Activated CD8-positive, alpha-beta memory T cell treated with anti-CD3 and anti-CD28 coated beads for 1 hour (primary cell): ENCODE measurements at regions not wholly inside any gene's neighbourhood (a gene's known extent, or its start where the extent isn't known, plus 50 kb on each side); places are given as distances from the start of the nearest gene placed in this dataset.
"Not testable (repeated sequence)": the region's sequence is repeated elsewhere in the genome, so short reads cannot be mapped to it uniquely, and the experiment has no call there.

Source experiments
- DNase-seq, 2 donors: peaks; one replicate each; pipeline ENCODE4 v3.0.0-alpha.2; 2020; ENCODE audit warnings: low read depth in 1 of 2; ENCODE audit errors: extremely low read depth in 1 of 2

DNA sequence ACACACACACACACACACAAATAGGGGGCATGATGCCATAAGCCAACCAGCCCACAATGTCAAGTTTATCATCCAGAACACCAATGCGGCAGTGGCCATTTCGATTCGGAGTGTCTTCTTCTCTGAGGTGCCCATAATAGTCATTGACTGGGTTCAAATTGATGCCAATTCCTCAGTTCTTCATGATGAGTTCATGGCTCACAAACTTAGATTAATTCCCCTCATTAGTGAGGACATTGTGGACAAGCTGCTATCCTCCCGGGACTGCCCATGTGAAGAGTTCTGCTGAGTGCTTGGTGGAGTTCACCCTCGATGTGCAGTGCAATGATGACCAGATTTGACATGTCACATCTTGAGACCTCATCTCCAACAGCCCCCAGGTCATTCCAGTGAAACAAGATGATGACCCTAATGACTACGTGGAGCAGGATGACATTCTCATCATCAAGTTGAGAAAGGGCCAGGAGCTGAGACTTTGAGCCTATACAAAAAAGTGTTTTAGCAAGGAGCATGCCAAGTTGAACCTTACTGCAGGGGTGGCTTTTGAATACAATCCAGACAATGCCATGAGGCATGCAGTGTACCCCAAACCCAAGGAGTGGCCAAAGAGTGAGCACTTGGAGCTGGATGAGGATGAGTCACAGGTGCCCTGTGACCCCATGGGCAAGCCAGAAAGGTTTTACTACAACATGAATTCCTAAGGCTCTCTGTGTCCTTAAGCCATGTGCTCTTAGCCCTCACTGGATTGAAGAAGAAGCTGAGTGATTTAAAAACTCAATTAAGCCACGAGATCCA is 211.6 kb upstream of the SAMSN1 start:
- DNase-seq = no peak

DNA sequence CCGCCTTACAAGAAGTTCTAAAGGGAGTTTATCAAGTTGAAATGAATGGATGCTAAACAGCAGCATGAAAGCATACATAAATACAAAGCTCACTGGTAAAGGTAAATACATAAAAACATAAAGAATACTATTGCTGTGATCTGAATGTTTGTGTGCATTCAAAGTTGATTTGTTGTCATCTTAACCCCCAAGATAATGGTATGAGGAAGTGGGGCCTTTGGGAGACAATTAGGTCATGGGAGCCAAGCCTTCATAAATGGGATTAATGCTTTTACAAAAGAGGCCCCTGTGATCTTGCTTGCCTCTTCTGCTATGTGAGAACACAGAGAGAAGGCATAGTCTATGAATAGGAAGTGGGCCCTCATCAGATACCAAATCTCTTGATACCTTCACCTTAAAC is 209.0 kb upstream of the SAMSN1 start:
- DNase-seq = no peak

DNA sequence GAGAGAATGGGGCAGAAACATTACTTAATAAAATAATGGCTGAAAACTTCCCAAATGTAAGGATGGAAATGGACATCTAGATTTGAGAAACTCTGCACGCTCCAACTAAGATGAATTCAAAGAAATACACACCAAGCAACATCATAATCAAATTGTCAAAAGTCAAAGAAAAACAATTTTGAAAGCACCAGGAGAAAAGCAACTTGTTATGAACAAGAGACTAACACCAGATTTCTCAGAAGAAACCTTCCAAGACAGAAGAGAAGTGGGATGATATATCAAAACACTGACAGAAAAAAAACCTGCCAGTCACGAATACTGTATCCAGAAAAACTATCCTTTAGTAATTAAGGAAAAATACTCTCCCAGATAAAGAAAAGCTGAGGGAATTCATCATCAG is 208.6 kb upstream of the SAMSN1 start:
- no peak for DNase-seq

DNA sequence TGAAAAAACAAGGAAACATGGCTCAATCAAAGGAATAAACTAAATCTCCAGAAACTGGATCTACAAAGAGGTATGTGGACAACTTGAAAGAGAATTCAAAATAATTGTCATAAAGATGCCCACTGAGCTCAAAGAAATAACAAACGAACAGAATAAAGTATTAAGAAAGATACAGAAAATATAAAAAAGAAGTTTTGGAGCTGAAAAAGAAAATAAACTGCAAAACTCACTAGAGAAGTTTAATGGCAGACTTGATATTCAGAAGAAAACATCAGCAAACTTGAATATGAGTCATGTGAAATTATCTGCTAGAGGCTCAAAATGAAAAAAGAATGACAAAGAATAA is 208.1 kb upstream of the SAMSN1 start:
- DNase-seq = no peak

DNA sequence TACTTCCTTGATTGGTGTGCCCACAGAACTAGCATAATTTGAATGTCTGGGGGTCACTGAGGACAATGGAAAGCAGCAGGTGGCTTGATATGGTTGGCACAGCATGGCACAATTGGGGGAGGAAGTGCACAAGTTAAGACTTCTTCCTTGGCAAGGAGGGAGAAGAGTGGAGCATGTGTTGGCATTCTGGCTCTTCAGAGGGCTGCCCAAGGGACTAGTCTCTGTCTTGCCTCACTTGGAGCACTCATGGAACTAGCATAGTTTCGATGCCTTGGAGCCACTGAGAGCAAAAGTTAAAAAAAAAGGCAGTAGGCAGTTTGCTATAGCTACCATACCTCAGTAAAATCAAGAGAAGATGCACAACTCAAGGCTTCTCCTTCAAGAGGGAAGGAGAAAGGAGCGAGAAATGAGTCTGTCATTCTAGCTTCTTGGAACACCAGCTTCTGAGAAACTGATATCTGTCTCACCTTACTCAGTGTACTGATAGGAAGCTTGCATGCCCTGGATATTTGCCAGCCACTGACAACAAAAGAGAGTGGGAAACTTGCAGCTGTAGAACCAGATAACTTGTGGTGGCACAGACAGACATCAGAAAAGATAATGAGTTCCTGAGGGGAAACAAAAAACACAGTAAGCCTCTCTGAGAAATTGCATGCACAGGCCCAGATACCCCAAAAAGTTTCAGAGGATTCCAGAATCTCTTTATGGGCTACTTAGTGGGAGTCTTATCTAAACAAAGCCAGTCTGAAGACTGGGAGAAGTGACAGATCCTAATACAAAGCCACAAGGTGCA is 207.5 kb upstream of the SAMSN1 start:
- DNase-seq = no peak

DNA sequence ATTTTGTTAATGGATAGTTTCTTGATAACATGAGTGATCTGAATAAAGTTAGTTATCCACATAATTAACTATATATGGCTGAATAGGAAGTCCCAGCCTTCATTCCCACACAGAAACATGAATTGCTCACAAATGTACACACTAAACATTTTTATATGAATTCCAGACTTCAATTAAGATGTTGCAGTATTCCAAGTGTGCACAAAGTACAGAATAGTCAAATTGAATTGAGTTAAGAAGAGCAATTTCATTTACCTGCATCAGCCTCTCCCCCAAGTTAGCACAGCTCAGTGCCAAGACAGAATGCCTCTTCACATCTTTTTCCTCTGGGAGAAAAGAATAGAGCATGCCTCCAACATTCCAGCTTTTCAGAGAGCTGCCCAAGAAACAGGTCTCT is 207.0 kb upstream of the SAMSN1 start:
- DNase-seq = no peak

DNA sequence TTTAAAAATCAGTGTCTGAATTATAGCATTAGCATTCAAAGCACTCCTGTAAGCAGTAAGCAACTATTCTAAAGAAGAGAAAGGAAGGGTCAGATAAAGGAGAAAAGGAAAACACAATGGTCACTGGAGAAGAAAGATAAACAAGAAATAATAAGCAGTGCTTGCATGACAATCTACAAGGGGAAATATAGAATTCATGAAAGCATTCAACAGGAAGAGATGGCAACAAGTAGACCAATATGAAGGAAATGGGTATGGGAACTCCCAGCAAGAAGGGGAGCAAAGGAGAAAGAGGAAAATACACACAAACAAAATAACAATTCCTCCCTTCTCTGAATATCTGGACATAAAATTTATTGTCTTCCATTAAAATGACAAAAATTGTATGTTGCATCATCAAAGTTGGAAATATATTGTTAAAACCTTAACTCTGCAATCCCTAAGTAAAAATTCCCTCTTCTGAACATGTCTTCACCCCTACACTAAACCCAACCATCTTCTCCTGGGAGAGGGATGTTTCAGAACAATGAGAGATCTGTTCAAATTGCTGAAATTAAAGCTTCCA is 206.3 kb upstream of the SAMSN1 start:
- no peak for DNase-seq

DNA sequence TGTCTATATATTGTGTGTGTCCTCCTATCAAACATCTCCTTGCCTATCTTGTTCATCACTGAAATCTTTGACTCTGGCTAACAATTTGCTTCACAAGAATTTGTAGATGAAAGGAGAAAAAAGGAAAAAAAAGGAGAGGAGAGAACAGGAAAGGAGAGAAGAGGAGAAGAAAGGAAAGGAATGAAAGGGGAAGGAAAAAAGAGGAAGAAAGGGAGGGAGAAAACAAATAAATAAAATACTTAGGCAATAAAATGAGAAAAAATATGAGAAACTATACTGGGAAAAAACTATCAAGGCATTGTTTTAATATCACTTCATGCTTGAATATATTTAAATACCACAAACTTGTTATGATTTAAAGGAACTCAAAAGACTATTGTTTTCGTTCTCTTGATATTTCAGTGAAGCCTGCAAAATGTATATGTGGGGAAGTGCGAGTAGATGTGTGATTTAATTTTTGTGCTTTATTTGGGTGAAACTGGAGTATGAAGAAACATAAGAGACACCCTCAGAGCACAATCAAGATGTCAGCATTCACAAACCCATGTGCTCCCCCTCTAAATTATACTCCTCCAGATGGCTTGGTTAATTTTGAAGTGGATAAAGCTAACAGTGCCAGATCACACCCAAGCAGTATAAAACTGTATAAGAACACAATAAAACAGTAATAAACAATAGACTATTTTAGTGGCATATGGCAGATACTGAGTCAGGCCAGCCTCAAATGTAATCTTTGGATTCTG is 205.7 kb upstream of the SAMSN1 start:
- no peak for DNase-seq

DNA sequence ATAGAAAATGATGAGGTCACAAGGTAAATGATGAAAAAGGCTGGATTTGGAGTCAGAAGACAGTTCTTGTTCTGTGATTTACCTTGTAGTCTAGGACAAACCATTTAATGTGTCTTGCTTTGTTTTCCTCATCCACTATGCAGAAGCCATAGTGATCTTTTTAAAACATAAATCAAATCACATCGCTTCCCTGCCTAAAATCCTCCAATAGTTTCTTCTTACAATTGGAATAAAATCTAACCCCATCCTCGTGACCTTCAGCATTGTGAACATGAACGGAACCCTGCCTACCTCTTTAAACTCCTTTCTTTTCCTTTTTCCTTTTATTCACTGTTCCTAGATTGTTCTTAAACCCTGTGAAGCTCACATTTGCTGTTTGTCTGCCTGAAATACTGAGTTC is 204.9 kb upstream of the SAMSN1 start:
- no peak for DNase-seq

DNA sequence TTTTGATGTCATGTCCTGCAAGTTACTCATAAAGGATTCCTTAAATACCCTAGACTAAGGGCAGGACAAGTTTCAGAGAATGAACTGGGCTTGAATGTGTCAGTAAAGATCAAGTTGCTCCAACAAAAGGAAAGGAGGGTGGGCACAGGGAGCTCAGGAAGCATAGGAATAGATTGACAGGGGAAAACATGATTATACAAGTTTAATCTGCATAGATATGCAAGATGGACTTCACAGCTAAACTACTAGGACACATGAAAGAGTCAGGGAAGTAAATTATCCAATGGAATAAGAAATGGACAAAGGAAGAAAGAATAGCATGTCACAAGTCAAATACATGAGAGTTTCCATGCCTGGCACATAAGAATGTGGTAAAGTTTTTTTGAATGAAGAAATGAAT is 203.9 kb upstream of the SAMSN1 start:
- DNase-seq = no peak

DNA sequence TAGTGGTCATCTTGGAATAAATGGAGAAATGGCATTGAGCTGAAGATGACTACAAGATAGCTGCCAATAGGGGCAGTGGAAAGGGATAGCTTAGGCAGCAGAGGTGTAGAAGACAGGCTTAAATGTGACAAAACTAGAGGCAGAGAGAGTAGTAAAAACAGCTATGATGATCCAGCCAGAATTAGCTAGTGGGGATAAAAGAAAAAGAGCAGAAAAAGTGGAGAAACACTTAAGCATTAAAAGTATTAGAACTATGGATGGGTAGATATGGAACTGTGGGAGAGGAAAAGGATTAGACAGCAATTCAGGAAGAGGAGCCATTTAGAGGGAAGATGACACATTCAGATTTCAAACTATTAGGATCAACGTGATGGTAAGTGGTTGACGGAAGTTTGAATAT is 202.5 kb upstream of the SAMSN1 start:
- DNase-seq = no peak

DNA sequence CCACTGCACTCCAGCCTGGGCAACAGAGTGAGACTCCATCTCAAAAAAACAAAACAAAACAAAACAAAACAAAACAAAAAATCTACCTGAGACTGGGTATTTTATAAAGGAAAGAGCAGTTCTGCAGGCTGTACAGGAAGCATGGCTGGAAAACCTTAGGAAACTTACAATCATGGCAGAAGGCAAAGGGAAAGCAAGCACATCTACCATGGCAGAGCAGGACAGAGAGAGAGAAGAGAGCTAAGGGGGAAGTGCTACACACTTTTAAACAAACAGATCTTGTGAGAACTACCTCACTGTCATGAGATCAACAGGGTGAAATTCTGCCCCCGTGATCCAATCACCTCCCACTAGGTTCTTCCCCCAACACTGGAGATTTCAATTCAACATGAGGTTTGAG is 198.3 kb upstream of the SAMSN1 start:
- no peak for DNase-seq

DNA sequence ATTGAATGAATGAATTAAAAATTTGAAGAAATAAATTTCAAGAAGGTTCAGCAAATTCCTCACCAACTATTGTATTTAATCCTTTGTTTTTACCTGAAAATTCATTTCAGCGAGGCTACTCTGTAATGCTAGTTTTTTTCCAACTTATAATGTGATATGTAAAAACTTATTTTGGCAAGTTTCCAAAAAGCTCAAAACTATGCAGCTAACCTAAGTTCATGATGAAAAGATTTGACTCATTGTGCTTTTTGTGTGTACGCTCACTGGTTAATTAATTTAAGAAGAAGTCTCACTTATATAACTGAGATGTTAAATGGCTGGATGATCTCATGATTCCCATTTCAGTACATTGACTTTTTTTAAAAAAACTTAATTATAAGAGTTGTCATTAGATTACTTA is 196.0 kb upstream of the SAMSN1 start:
- DNase-seq = no peak

DNA sequence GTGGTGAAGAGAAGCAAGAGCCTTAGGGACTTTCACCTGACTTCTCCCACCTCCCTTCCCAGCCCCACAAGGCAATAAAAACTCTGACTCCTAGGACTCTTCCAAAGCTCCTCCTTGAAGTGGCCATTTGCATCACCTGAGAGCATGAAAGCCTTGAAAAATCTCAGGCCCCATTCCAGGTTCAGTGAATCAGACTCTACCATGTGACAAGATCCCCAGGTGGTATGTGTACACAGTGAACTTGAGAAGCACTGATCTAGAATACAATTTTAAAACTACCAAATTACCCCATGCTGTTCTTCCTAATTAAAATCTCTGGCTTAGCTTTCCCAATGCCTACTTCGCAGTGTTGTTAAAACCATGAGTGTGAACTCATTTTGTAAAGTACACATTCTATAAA is 195.1 kb upstream of the SAMSN1 start:
- DNase-seq = no peak

DNA sequence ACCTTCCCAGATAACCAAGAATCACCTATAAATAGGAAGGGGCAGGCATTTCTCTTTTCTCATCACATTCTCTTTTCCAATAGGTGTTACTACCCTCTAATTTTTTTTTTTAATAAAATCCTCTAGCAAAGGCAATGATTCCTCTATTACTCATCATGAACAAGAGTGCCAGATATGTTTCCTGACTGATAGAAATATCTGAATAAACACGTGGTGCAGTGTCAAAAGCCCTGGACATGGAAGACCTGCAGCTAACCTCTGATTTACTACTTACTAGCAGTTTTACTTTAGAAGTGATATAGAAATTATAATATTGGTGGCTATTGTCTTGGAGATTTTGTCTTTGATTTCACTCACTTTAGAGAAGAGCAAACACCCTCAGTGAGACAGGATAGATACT is 194.6 kb upstream of the SAMSN1 start:
- DNase-seq = no peak

DNA sequence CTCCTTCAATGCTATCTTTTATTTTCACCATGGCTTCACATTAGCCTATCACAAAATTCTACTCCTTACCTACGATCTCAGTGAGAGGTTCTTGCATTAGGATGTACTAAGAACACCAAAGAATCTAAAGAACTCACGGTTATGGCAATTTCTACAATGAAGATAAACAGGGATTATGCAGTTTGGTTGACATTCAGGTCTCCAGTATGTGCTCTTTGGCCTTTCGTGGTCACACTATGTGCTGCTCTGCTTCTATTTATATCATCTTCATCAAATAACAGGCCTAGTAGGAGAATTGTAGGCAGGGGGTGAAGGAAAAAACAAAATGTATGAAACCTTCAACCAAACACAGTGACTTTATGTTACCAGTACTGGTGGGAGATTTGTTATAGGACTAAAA is 194.0 kb upstream of the SAMSN1 start:
- DNase-seq = no peak

DNA sequence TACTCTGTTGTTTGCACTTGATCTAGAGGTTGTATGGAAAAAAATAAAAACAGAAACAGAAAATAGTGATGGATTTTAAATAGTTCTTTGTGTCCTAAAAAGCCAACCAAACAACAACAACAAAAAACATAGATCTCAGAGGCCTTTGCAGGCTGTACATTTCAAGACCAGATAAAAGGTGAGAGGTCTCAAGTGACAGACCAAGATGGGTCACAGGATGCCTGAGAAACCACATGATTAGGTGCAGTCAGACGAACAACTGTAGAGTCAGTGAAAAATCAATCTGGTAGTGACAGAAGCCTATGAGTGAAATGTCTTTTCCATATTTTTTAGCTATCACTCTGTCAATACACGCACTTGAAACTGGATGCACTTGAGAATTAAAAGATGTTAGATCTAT is 193.5 kb upstream of the SAMSN1 start:
- no peak for DNase-seq

DNA sequence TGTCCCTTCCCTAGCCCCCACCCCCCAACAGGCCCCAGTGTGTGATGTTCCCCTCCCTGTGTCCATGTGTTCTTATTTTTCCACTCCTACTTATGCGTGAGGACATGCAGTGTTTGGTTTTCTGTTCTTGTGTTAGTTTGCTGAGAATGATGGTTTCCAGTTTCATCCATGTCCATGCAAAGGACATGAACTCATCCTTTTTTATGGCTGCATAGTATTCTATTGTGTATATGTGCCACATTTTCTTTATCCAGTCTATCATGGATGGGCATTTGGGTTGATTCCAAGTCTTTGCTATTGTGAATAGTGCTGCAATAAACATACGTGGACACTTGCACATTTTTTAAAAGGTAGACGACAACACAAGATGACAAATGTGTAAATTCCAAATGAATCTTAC is 192.5 kb upstream of the SAMSN1 start:
- not testable (repeated sequence) for DNase-seq

DNA sequence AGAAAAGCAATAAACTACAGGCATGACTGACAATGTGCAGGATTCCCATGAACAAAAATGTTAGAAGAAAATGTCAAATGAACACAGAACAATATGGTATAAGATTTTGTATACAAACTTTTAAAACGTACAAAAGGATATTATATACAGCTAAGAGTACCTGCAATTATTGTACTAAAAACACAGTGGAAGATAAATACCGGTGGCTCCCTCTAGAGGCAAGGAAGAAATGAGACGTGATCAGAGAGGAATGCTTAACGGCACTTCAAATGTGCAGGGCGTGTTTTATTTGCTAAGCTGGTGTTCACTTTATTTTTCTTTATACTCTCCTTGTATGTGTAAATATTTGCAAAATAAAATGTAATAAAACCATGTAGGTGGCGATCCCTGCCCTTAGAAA is 191.8 kb upstream of the SAMSN1 start:
- peak in 1 of 2 donors; percentile 1 for DNase-seq

DNA sequence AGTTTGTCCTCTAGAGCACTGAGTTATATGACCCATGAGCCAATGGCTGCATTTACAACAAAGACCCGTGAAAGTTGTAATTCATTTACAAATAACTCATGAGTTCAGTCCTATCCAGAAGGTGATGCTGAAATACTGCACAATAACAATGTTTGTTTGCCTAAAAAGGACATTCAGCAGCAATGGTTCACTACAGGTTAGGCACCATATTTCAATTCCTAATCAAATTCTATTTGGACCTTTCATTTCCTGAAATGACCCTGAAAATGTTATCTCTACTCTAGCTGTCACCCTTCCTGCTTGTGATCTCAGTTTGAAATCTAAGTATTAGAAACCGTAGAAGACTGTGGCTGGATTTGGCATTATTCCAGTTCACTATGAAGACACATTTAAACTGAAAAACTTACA is 191.2 kb upstream of the SAMSN1 start:
- DNase-seq = no peak

DNA sequence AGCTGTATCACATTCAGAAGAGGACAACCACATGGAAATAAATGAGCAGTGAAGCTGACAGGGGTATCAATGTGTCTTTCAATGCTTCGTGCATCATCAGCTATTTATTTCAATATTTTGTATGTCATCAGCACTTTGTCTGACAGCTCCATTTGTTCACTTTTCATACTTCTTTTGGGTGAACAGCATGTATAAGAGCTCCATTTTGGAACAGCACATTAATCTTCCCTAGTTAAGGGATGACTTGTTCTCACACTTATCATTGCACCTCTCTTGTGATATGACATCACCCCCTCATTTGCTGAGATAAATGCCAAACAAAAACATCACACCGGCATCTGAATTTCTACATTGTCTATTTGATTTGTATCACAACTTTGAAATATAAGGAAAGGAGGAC is 190.6 kb upstream of the SAMSN1 start:
- no peak for DNase-seq

DNA sequence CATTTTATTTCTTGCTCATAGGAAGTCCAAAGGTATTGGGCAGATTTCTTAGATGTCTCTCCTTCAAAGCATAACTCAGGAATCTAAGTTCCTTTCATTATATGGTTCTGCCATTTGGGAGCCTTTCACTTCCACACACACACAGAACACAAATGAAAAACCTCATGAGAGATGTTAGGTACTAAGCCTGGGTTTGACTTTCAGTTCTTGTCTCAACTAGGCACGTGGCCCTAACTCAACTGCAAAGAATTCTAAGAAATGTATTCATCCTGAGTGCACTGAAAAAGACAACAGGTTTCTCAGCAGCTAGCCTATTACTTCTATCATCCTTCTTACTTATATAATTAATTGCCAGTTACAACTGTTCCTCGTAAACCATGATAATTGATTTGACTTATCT is 190.0 kb upstream of the SAMSN1 start:
- no peak for DNase-seq
